ENCODE measurements at regions not wholly inside any gene's neighbourhood (a gene's known extent, or its start where the extent isn't known, plus 50 kb on each side); places are given as distances from the start of the nearest gene placed in this dataset.
A peak's percentile ranks its signal among the peaks of the same experiment; 100 is the strongest.

DNA sequence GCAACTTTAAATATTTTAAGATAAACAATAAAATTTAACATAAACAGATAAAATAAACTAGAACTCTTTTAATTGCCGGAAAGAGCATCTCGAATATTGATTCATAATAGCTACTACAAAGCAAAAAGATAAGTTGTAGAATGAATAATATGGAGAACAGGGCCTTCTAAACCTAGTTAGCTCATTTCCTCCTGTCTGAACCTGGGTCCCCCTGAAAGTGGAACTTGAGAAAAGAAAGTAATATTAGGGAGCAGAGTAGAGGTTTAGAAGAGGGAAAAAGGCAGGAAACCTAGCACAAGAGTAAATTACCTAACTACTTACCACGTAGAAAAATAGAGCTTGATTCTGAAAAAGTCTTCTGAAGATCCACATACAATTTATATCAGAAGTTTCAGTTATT is 80.7 kb upstream of the NETO1 start:
- POLR2A ChIA-PET (ENCODE audit: low non-redundant PET) = no interaction called here
- no peak overlapping the region for H3K4me3 ChIP-seq (ENCODE audit: low read depth, low read length, poor library complexity, severe bottlenecking)
- no peaks in the 10 kb centered on the region for H3K36me3 ChIP-seq (ENCODE audit: insufficient read depth, low read length, poor library complexity, severe bottlenecking)
- no peaks in the 10 kb centered on the region for H3K4me1 ChIP-seq (ENCODE audit: insufficient read depth, low read length, poor library complexity, severe bottlenecking)
- H3K27me3 ChIP-seq (replicated peaks; ENCODE audit: insufficient read depth, low read depth, low read length, poor library complexity) = no peaks in the 10 kb centered on the region
- intact Hi-C loops (cut with micrococcal nuclease; ENCODE audit: unreplicated experiment) = no loop called here
- DNase-seq (ENCODE audit: low spot score) = no peak
- CTCF ChIA-PET = no interaction called here
- TF ChIP-seq, protein P1, sequence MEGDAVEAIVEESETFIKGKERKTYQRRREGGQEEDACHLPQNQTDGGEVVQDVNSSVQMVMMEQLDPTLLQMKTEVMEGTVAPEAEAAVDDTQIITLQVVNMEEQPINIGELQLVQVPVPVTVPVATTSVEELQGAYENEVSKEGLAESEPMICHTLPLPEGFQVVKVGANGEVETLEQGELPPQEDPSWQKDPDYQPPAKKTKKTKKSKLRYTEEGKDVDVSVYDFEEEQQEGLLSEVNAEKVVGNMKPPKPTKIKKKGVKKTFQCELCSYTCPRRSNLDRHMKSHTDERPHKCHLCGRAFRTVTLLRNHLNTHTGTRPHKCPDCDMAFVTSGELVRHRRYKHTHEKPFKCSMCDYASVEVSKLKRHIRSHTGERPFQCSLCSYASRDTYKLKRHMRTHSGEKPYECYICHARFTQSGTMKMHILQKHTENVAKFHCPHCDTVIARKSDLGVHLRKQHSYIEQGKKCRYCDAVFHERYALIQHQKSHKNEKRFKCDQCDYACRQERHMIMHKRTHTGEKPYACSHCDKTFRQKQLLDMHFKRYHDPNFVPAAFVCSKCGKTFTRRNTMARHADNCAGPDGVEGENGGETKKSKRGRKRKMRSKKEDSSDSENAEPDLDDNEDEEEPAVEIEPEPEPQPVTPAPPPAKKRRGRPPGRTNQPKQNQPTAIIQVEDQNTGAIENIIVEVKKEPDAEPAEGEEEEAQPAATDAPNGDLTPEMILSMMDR (conservative IDR thresholded peaks at IDR 0.05; ENCODE audit: low read depth, low read length) = no peak
- TF ChIP-seq EZH2 (IDR thresholded peaks at IDR 0.05; ENCODE audit: borderline replicate concordance, low read depth, low read length, poor library complexity, severe bottlenecking) = no peak
- H3K9me3 ChIP-seq (ENCODE audit: low read depth, low read length, poor library complexity, severe bottlenecking) = no peaks in the 10 kb centered on the region
- no TSS peak for BruUV-seq (replicated peaks)
- no peak overlapping the region for H3K27ac ChIP-seq (ENCODE audit: low read depth, low read length, poor library complexity, severe bottlenecking)

DNA sequence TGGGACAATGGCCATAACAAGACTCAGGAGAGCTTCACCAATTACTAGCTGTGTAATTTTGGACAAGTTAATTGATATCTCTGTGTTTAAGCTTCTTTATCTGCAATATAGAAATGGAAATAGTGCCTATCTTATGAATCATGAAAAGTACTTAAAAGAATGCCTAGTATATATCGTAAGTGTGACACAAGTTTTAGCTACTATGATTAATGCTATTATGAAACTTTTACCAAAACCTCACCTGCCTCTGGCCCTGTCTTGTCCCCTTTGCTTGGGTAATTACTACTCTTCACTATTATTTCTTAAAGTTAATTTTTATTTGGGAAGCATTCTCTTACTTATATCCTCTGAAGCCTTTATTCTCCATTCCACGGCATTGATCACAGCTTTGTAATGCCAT is 75.0 kb upstream of the NETO1 start:
- BruUV-seq (replicated peaks) = no TSS peak
- no peak overlapping the region for H3K27ac ChIP-seq (ENCODE audit: low read depth, low read length, poor library complexity, severe bottlenecking)
- intact Hi-C loops (cut with micrococcal nuclease; ENCODE audit: unreplicated experiment) = loop anchor here (5.0 kb wide), 1 partner anchor 65 kb away; no protein-coding TSS in a partner anchor
- H3K4me1 ChIP-seq (ENCODE audit: insufficient read depth, low read length, poor library complexity, severe bottlenecking) = no peaks in the 10 kb centered on the region
- ChIA-PET CTCF (no interaction called here), POLR2A (ENCODE audit: low non-redundant PET) (no interaction called here)
- no peaks in the 10 kb centered on the region for H3K36me3 ChIP-seq (ENCODE audit: insufficient read depth, low read length, poor library complexity, severe bottlenecking)
- TF ChIP-seq, protein P1 (conservative IDR thresholded peaks at IDR 0.05; ENCODE audit: low read depth, low read length) = no peak
- TF ChIP-seq EZH2 (IDR thresholded peaks at IDR 0.05; ENCODE audit: borderline replicate concordance, low read depth, low read length, poor library complexity, severe bottlenecking) = no peak
- H3K27me3 ChIP-seq (replicated peaks; ENCODE audit: insufficient read depth, low read depth, low read length, poor library complexity) = no peaks in the 10 kb centered on the region
- H3K9me3 ChIP-seq (ENCODE audit: low read depth, low read length, poor library complexity, severe bottlenecking) = no peaks in the 10 kb centered on the region
- no peak for DNase-seq (ENCODE audit: low spot score)
- H3K4me3 ChIP-seq (ENCODE audit: low read depth, low read length, poor library complexity, severe bottlenecking) = no peak overlapping the region

DNA sequence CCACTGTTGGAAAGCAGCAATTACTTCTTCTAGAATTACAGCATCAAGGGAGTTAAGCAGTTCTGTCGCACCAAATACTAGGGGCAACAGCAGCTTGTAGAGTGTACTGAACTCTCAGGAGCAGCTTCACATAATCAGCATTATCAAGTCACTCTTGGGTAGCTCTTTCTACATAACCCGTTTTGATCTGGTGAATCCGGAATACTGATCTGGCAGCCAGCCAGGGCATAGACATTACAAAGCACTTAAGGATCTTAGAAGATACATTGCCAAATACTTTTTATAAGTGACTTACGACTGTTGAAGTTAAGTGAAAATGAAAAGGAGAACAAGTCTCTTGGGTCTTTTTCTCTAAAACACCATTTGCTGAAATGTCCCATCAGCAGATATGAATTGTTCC is 73.2 kb upstream of the NETO1 start:
- intact Hi-C loops (cut with micrococcal nuclease; ENCODE audit: unreplicated experiment) = loop anchor here (5.0 kb wide), 1 partner anchor 66 kb away; no protein-coding TSS in a partner anchor
- CTCF ChIA-PET = no interaction called here
- Histone ChIP-seq H3K27ac (ENCODE audit: low read depth, low read length, poor library complexity, severe bottlenecking) (no peak overlapping the region), H3K4me1 (ENCODE audit: insufficient read depth, low read length, poor library complexity, severe bottlenecking) (no peaks in the 10 kb centered on the region), H3K4me3 (ENCODE audit: low read depth, low read length, poor library complexity, severe bottlenecking) (no peak overlapping the region), H3K9me3 (ENCODE audit: low read depth, low read length, poor library complexity, severe bottlenecking) (no peaks in the 10 kb centered on the region), H3K36me3 (ENCODE audit: insufficient read depth, low read length, poor library complexity, severe bottlenecking) (no peaks in the 10 kb centered on the region), H3K27me3 (replicated peaks; ENCODE audit: insufficient read depth, low read depth, low read length, poor library complexity) (no peaks in the 10 kb centered on the region)
- DNase-seq (ENCODE audit: low spot score) = peak; percentile 23
- TF ChIP-seq, protein P1 (conservative IDR thresholded peaks at IDR 0.05; ENCODE audit: low read depth, low read length) = no peak
- no peak for TF ChIP-seq EZH2 (IDR thresholded peaks at IDR 0.05; ENCODE audit: borderline replicate concordance, low read depth, low read length, poor library complexity, severe bottlenecking)
- no TSS peak for BruUV-seq (replicated peaks)
- POLR2A ChIA-PET (ENCODE audit: low non-redundant PET) = no interaction called here

Measured in A673 (cell line).